ENCODE measurements at regions not wholly inside any gene's neighbourhood (a gene's known extent, or its start where the extent isn't known, plus 50 kb on each side); places are given as distances from the start of the nearest gene placed in this dataset.

DNA sequence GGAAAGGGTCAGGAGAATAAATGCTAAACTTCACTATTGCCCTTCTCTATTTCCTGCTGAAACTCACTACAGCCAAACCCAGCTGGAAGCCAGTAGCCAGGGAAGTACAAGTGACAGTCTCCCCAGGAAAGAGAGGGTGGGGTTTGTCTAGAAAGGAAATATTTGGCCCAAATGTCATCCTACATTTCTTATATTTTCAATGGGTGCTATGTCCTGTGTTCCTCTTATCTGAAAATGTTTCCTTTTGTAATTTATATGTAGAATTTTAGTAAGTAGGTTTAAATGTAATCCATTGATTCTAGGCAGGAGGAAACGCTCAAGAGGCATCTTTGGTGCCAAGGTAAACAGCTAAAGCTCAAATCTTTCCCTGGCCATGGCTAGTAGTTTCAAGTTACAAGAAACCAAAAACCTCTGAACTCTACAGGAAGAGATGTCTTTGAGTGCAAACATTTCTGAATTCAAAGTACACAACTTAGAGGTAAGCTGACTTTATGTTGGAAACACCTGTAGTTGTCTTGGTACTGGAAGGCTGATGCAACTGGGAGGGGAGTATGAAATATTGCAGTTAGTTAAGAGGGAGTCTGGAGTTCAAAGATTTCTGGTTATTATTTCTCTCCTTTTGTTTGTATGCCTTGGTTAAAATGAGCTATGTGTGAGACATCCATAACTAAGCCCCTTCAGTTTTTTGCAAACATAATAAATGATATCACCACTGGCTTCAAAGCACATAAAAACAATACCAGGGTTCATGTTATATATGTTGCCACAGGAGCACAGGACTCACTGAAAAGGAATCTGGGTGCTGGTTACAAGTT, 356.1 kb upstream of the ZC3H15 start:
- ChIA-PET CTCF (no interaction called here), POLR2A (no interaction called here)
- no peak for ATAC-seq (ENCODE audit: low read depth)
- no peak overlapping the region for H3K27ac Mint-ChIP-seq
- no peaks in the 10 kb centered on the region for H3K4me1 Mint-ChIP-seq
- H3K4me3 Mint-ChIP-seq: no peak overlapping the region
- no peaks in the 10 kb centered on the region for H3K27me3 Mint-ChIP-seq
- TF ChIP-seq, protein P1, sequence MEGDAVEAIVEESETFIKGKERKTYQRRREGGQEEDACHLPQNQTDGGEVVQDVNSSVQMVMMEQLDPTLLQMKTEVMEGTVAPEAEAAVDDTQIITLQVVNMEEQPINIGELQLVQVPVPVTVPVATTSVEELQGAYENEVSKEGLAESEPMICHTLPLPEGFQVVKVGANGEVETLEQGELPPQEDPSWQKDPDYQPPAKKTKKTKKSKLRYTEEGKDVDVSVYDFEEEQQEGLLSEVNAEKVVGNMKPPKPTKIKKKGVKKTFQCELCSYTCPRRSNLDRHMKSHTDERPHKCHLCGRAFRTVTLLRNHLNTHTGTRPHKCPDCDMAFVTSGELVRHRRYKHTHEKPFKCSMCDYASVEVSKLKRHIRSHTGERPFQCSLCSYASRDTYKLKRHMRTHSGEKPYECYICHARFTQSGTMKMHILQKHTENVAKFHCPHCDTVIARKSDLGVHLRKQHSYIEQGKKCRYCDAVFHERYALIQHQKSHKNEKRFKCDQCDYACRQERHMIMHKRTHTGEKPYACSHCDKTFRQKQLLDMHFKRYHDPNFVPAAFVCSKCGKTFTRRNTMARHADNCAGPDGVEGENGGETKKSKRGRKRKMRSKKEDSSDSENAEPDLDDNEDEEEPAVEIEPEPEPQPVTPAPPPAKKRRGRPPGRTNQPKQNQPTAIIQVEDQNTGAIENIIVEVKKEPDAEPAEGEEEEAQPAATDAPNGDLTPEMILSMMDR (IDR thresholded peaks at IDR 0.05): no peak
- DNase-seq: no peak
- intact Hi-C loops (cut with micrococcal nuclease): no loop called here
- H3K36me3 Mint-ChIP-seq (ENCODE audit: low read depth): no peaks in the 10 kb centered on the region
- H3K9me3 Mint-ChIP-seq: no peaks in the 10 kb centered on the region

DNA sequence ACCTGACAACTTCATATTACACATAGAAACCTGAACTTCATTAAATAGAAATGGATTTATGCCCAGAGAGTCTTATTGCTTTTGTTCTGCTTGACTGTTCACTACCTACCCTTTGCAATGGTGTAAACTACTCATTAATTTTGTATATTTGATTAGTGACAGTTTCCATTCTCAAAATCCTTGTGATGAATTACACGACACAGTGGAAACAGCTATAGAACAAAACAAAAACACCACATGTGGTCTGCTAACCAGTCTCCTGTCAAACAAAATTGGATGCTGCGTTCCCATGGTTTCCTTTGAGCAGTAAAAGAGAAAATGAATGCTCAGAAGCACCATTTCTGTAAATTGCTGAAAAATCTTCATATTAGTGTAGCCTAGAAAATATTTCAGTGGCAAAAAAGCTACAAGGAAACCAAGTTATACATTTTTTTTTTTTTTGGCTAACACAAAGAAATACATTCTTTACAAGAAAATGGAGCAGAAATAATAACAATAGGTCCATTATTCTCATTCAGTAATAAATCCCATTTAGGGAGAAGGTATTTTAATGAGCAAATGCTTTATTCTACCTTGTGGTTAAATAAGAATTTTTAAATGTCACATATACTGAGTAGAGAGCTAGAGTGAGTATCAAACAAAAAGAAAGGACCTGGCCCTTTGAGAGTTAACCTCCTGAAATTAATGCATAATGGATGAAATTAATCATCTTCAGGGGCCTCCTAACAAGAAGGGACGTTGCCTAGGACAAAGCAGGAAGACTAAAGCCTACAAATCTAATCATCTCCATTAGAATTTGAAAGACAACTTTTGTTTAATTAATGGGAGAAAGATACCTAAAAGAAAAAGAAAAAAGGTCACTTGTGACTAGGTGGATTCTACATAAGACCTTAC, 355.1 kb upstream of the ZC3H15 start:
- no peaks in the 10 kb centered on the region for H3K36me3 Mint-ChIP-seq (ENCODE audit: low read depth)
- ATAC-seq (ENCODE audit: low read depth) (no peak), DNase-seq (no peak)
- TF ChIP-seq, protein P1 (IDR thresholded peaks at IDR 0.05): no peak
- H3K4me1 Mint-ChIP-seq: no peaks in the 10 kb centered on the region
- H3K9me3 Mint-ChIP-seq: no peaks in the 10 kb centered on the region
- H3K27ac Mint-ChIP-seq: no peak overlapping the region
- ChIA-PET CTCF (no interaction called here), POLR2A (no interaction called here)
- H3K4me3 Mint-ChIP-seq: no peak overlapping the region
- intact Hi-C loops (cut with micrococcal nuclease): no loop called here
- H3K27me3 Mint-ChIP-seq: no peaks in the 10 kb centered on the region

DNA sequence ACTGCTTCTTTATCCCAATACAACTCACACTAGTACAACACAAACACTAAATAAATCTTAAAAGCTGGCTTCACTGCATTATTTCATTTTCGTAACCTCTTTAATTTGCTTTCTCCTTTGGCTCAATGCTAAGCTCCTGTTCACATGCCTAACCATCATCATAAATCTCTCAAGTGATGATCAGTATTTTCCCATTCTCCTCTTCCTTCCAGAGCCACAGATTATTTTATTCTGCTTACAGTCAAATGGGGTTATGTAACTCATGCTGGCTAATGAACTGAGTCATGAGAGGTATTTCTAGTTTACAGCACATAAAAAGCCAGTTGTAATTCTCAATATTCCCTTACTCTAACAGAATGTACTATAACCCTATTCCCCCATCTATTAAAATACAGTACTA, 350.4 kb upstream of the ZC3H15 start:
- ChIA-PET POLR2A (no interaction called here), CTCF (no interaction called here)
- Mint-ChIP-seq H3K36me3 (ENCODE audit: low read depth) (no peaks in the 10 kb centered on the region), H3K4me3 (no peak overlapping the region), H3K27me3 (no peaks in the 10 kb centered on the region), H3K4me1 (no peaks in the 10 kb centered on the region), H3K27ac (no peak overlapping the region), H3K9me3 (no peaks in the 10 kb centered on the region)
- TF ChIP-seq, protein P1 (IDR thresholded peaks at IDR 0.05): no peak
- no peak for ATAC-seq (ENCODE audit: low read depth)
- DNase-seq: no peak
- intact Hi-C loops (cut with micrococcal nuclease): no loop called here

DNA sequence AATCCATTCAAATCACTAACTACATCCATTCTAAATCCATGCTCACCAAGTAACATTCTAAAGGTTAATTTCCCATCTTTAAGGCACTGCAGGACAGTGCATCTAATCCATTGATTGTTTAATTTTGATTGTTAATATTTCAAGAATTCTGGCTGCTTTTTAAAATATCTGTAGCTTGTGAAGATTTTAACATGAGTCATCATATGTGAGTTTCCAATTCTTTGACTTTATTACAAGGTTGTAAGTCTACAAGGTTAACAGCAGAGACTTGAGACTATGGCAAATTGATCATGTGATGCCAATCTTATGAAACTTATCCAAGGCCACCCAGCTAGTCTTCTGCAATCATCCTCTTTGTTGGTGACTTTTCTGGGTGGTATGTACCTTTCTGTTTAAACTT, 349.2 kb upstream of the ZC3H15 start:
- H3K9me3 Mint-ChIP-seq: no peaks in the 10 kb centered on the region
- intact Hi-C loops (cut with micrococcal nuclease): no loop called here
- H3K27ac Mint-ChIP-seq: no peak overlapping the region
- H3K36me3 Mint-ChIP-seq (ENCODE audit: low read depth): no peaks in the 10 kb centered on the region
- ChIA-PET CTCF (no interaction called here), POLR2A (no interaction called here)
- TF ChIP-seq, protein P1 (IDR thresholded peaks at IDR 0.05): no peak
- no peak overlapping the region for H3K4me3 Mint-ChIP-seq
- DNase-seq (no peak), ATAC-seq (ENCODE audit: low read depth) (no peak)
- no peaks in the 10 kb centered on the region for H3K27me3 Mint-ChIP-seq
- H3K4me1 Mint-ChIP-seq: no peaks in the 10 kb centered on the region

DNA sequence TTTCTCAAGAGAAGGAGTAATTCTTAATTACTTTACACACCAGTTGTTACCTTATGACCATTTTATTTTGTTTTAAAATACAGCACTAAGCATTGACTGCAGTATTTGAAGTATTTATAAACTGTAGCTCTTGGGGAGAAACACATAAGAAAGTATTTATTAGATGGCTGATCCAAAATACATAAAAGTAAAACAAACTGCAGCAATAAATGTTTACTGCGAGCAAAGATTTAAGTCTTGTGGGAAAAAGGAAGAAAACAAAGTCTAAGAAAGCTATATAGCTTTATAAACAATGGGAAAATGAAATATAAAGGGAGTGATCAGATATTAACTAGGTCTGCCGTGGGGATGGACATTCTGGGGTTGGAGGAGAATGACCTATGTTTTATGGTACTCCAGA, 347.2 kb upstream of the ZC3H15 start:
- no peak overlapping the region for H3K27ac Mint-ChIP-seq
- H3K4me3 Mint-ChIP-seq: no peak overlapping the region
- no peaks in the 10 kb centered on the region for H3K36me3 Mint-ChIP-seq (ENCODE audit: low read depth)
- H3K9me3 Mint-ChIP-seq: no peaks in the 10 kb centered on the region
- H3K4me1 Mint-ChIP-seq: no peaks in the 10 kb centered on the region
- ATAC-seq (ENCODE audit: low read depth) (no peak), DNase-seq (no peak)
- TF ChIP-seq, protein P1 (IDR thresholded peaks at IDR 0.05): no peak
- POLR2A ChIA-PET: interaction anchor here (0.6 kb wide), 1 partner anchor 87 kb away, joined by 3 read pairs; no protein-coding TSS in a partner anchor
- intact Hi-C loops (cut with micrococcal nuclease): no loop called here
- H3K27me3 Mint-ChIP-seq: no peaks in the 10 kb centered on the region
- CTCF ChIA-PET: no interaction called here
